ENCODE measurements at regions not wholly inside any gene's neighbourhood (a gene's known extent, or its start where the extent isn't known, plus 50 kb on each side); places are given as distances from the start of the nearest gene placed in this dataset.

GRCh38 chr20:4443016-4443415 lies 193.9 kb upstream of the ADRA1D start:
- H3K79me2 ChIP-seq (replicated peaks; ENCODE audit: insufficient read depth, low read length): no peaks in the 10 kb centered on the region
- H3K4me3 ChIP-seq (ENCODE audit: low read length): no peak overlapping the region
- H3K4me2 ChIP-seq (ENCODE audit: low read length): no peak overlapping the region
- no peaks in the 10 kb centered on the region for H3K9me3 ChIP-seq (ENCODE audit: low read length)
- H2AFZ ChIP-seq (ENCODE audit: low read depth, low read length): no peak overlapping the region
- H3K9ac ChIP-seq (ENCODE audit: low read length): no peak overlapping the region
- TF ChIP-seq REST (IDR thresholded peaks at IDR 0.05; ENCODE audit: borderline replicate concordance) (no peak), EP300 (conservative IDR thresholded peaks at IDR 0.05; ENCODE audit: poor library complexity, severe bottlenecking) (no peak), RAD21 (conservative IDR thresholded peaks at IDR 0.05) (no peak), MXI1 (conservative IDR thresholded peaks at IDR 0.05; ENCODE audit: poor library complexity, severe bottlenecking) (no peak), POLR2AphosphoS5 (IDR thresholded peaks at IDR 0.05) (no peak), TAF1 (IDR thresholded peaks at IDR 0.05; ENCODE audit: low read depth) (no peak), EZH2 (IDR thresholded peaks at IDR 0.05; ENCODE audit: borderline replicate concordance, insufficient read depth, low read length, poor library complexity, severe bottlenecking) (no peak), SMC3 (conservative IDR thresholded peaks at IDR 0.05; ENCODE audit: poor library complexity) (no peak)
- TF ChIP-seq, protein P1, sequence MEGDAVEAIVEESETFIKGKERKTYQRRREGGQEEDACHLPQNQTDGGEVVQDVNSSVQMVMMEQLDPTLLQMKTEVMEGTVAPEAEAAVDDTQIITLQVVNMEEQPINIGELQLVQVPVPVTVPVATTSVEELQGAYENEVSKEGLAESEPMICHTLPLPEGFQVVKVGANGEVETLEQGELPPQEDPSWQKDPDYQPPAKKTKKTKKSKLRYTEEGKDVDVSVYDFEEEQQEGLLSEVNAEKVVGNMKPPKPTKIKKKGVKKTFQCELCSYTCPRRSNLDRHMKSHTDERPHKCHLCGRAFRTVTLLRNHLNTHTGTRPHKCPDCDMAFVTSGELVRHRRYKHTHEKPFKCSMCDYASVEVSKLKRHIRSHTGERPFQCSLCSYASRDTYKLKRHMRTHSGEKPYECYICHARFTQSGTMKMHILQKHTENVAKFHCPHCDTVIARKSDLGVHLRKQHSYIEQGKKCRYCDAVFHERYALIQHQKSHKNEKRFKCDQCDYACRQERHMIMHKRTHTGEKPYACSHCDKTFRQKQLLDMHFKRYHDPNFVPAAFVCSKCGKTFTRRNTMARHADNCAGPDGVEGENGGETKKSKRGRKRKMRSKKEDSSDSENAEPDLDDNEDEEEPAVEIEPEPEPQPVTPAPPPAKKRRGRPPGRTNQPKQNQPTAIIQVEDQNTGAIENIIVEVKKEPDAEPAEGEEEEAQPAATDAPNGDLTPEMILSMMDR (IDR thresholded peaks at IDR 0.05; ENCODE audit: poor library complexity, severe bottlenecking): no peak
- no peaks in the 10 kb centered on the region for H3F3A ChIP-seq (ENCODE audit: insufficient read depth, low read length, poor library complexity, severe bottlenecking)
- no peaks in the 10 kb centered on the region for H3K9me2 ChIP-seq (ENCODE audit: insufficient read depth, low read length)
- no peaks in the 10 kb centered on the region for H4K20me1 ChIP-seq (ENCODE audit: insufficient read depth)
- no peak overlapping the region for H3K27ac ChIP-seq (ENCODE audit: low read length)
- H3K36me3 ChIP-seq (ENCODE audit: insufficient read depth, low read length): no peaks in the 10 kb centered on the region
- no peaks in the 10 kb centered on the region for H3K27me3 ChIP-seq (ENCODE audit: insufficient read depth, low read depth, low read length)

GRCh38 chr20:4441871-4442270 lies 192.8 kb upstream of the ADRA1D start:
- Histone ChIP-seq H3K4me3 (ENCODE audit: low read length) (no peak overlapping the region), H2AFZ (ENCODE audit: low read depth, low read length) (no peak overlapping the region), H3K4me2 (ENCODE audit: low read length) (no peak overlapping the region), H3F3A (ENCODE audit: insufficient read depth, low read length, poor library complexity, severe bottlenecking) (no peaks in the 10 kb centered on the region), H3K36me3 (ENCODE audit: insufficient read depth, low read length) (no peaks in the 10 kb centered on the region), H3K79me2 (replicated peaks; ENCODE audit: insufficient read depth, low read length) (no peaks in the 10 kb centered on the region), H3K9me2 (ENCODE audit: insufficient read depth, low read length) (no peaks in the 10 kb centered on the region), H3K27me3 (ENCODE audit: insufficient read depth, low read depth, low read length) (no peaks in the 10 kb centered on the region), H3K9ac (ENCODE audit: low read length) (no peak overlapping the region), H3K27ac (ENCODE audit: low read length) (no peak overlapping the region), H4K20me1 (ENCODE audit: insufficient read depth) (no peaks in the 10 kb centered on the region), H3K9me3 (ENCODE audit: low read length) (no peaks in the 10 kb centered on the region)
- TF ChIP-seq MXI1 (conservative IDR thresholded peaks at IDR 0.05; ENCODE audit: poor library complexity, severe bottlenecking) (no peak), EZH2 (IDR thresholded peaks at IDR 0.05; ENCODE audit: borderline replicate concordance, insufficient read depth, low read length, poor library complexity, severe bottlenecking) (no peak), RAD21 (conservative IDR thresholded peaks at IDR 0.05) (no peak), REST (IDR thresholded peaks at IDR 0.05; ENCODE audit: borderline replicate concordance) (no peak), POLR2AphosphoS5 (IDR thresholded peaks at IDR 0.05) (no peak), SMC3 (conservative IDR thresholded peaks at IDR 0.05; ENCODE audit: poor library complexity) (no peak), EP300 (conservative IDR thresholded peaks at IDR 0.05; ENCODE audit: poor library complexity, severe bottlenecking) (no peak), TAF1 (IDR thresholded peaks at IDR 0.05; ENCODE audit: low read depth) (no peak)
- TF ChIP-seq, protein P1 (IDR thresholded peaks at IDR 0.05; ENCODE audit: poor library complexity, severe bottlenecking): no peak
